Small intestine (tissue), 7 donors: ENCODE measurements at regions not wholly inside any gene's neighbourhood (a gene's known extent, or its start where the extent isn't known, plus 50 kb on each side); places are given as distances from the start of the nearest gene placed in this dataset.

Experiments
- DNase-seq, 2 donors: peaks; one replicate each; pipeline versions ENCODE4 v3.0.0 to v3.0.0-alpha.2; 2013
- FAIRE-seq: peaks from 2 replicates; lab custom pipeline; 2012; peaks lifted over from hg19 to GRCh38; lab: Jason Lieb, UNC
- H3K27ac ChIP-seq, 3 donors: one replicate each; pipeline ENCODE4 v1.5.1; 2013; ENCODE audit warnings: low read length in 2 of 3, mild to moderate bottlenecking in 2 of 3, control low read depth in 1 of 3, inconsistent platforms in 1 of 3, low read depth in 1 of 3, moderate library complexity in 1 of 3
- H3K27me3 ChIP-seq, 3 donors: one replicate each; pipeline ENCODE4 v1.6.1; 2013; ENCODE audit warnings: low read length in 3 of 3, inconsistent platforms in 1 of 3; ENCODE audit not compliant: control insufficient read depth in 3 of 3, insufficient read depth in 3 of 3
- H3K36me3 ChIP-seq, 3 donors: one replicate each; pipeline ENCODE4 v1.6.1; 2013; ENCODE audit warnings: low read length in 3 of 3, inconsistent platforms in 1 of 3, low read depth in 1 of 3, mild to moderate bottlenecking in 1 of 3, moderate library complexity in 1 of 3; ENCODE audit not compliant: control insufficient read depth in 3 of 3, insufficient read depth in 2 of 3
- H3K4me1 ChIP-seq, 3 donors: one replicate each; pipeline ENCODE4 v1.6.1; 2013; ENCODE audit warnings: low read length in 2 of 3, inconsistent platforms in 1 of 3, low read depth in 1 of 3, mild to moderate bottlenecking in 1 of 3, moderate library complexity in 1 of 3; ENCODE audit not compliant: control insufficient read depth in 3 of 3, insufficient read depth in 2 of 3
- H3K4me3 ChIP-seq, 3 donors: one replicate each; pipeline ENCODE4 v1.5.1; 2013; ENCODE audit warnings: low read length in 3 of 3, control low read depth in 1 of 3, inconsistent platforms in 1 of 3, low read depth in 1 of 3, mild to moderate bottlenecking in 1 of 3, moderate library complexity in 1 of 3
- H3K9me3 ChIP-seq, 2 donors: one replicate each; pipeline ENCODE4 v1.6.1; 2013; ENCODE audit warnings: low read depth in 1 of 2, low read length in 1 of 2; ENCODE audit not compliant: control insufficient read depth in 2 of 2, insufficient read depth in 1 of 2
- WGBS, 3 donors: extraction: QIAGEN DNeasy Blood & Tissue Kit; methylation state at CpG; one replicate each; pipeline ENCODE4 v1.1.7; 2013; 5-methylcytosine and 5-hydroxymethylcytosine counted together
- donor health status: healthy with polysubstance abuse.
- donor health status: control.
- donor health status: control.
- donor health status: Bipolar disorder and iron deficiency.
- donor health status: healthy.

GRCh38 chr18:10217211-10217610 lies 237.2 kb upstream of the APCDD1 start:
- no peak for DNase-seq
- peaks cover 2% of the 10 kb centered on the region in 2 donors for H3K9me3 ChIP-seq
- H3K36me3 ChIP-seq, result no peaks in the 10 kb centered on the region
- no peaks in the 10 kb centered on the region for H3K4me1 ChIP-seq
- WGBS, 3 donors, result 72 to 74% (median 73%) methylated on average over 2 of the region's 2 CpGs
- no peak overlapping the region for H3K27ac ChIP-seq
- FAIRE-seq, result no peak
- no peak overlapping the region for H3K4me3 ChIP-seq
- no peaks in the 10 kb centered on the region for H3K27me3 ChIP-seq

DNA sequence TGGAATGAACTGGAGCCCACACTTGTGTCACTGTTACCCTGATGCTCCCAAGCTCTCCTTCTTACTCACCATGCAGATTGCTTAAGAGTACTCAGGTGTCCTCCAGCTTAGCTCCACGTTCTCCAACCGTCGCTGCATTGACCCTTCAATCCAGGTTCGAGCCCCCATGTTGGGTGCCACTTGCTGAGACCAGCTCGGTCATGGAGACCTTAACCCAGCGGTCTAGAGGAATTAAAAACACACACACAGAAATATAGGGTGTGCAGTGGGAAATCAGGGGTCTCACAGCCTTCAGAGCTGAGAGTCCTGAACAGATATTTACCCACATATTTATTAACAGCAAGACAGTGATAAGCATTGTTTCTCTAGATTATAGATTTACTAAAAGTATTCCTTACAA lies 229.1 kb upstream of the APCDD1 start:
- Histone ChIP-seq H3K36me3 (no peaks in the 10 kb centered on the region), H3K27ac (no peak overlapping the region), H3K9me3 (peaks cover 0 to 18% of the 10 kb centered on the region in 2 donors), H3K4me1 (no peaks in the 10 kb centered on the region), H3K27me3 (no peaks in the 10 kb centered on the region), H3K4me3 (no peak overlapping the region)
- WGBS, 3 donors, result 93 to 95% (median 94%) methylated on average over 6 of the region's 6 CpGs
- FAIRE-seq (no peak), DNase-seq (no peak)

GRCh38 chr18:10226971-10227370 lies 227.5 kb upstream of the APCDD1 start:
- Histone ChIP-seq H3K9me3 (peaks cover 0 to 18% of the 10 kb centered on the region in 2 donors), H3K4me3 (no peak overlapping the region), H3K27me3 (no peaks in the 10 kb centered on the region), H3K4me1 (no peaks in the 10 kb centered on the region), H3K27ac (no peak overlapping the region), H3K36me3 (no peaks in the 10 kb centered on the region)
- 77 to 93% (median 88%) methylated on average over 2 of the region's 2 CpGs for WGBS, 3 donors
- DNase-seq (no peak), FAIRE-seq (no peak)

DNA sequence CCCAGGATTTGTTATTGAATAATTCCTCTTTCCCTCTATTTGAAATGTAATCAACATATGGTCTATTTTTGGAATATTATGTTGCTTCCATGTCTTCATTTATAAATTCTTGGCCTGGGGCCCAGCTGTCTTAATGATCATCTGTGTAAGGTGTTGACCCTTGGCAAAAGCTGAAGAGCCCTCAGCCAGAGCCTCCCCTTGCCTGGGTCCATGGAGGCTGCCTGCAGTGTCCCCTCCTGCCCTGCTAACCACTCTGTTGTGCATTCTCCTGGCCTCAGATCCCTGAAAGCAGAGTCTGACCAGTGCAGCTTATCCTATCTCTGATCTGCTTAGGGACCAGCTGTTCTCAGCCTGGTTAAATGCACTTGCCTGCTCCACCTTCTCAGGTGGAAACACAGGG lies 226.1 kb upstream of the APCDD1 start:
- DNase-seq, result no peak
- no peak overlapping the region for H3K4me3 ChIP-seq
- H3K9me3 ChIP-seq, result peaks cover 0 to 18% of the 10 kb centered on the region in 2 donors
- H3K4me1 ChIP-seq, result no peaks in the 10 kb centered on the region
- H3K27ac ChIP-seq, result no peak overlapping the region
- no peaks in the 10 kb centered on the region for H3K36me3 ChIP-seq
- H3K27me3 ChIP-seq, result no peaks in the 10 kb centered on the region
- FAIRE-seq, result no peak

GRCh38 chr18:10229458-10229857 lies 225.0 kb upstream of the APCDD1 start:
- H3K36me3 ChIP-seq, result no peaks in the 10 kb centered on the region
- WGBS, 3 donors, result 47 to 76% (median 53%) methylated on average over 3 of the region's 3 CpGs
- FAIRE-seq (no peak), DNase-seq (no peak)
- peaks cover 0 to under 1% (median 0%) of the 10 kb centered on the region in 3 donors for H3K4me1 ChIP-seq
- H3K9me3 ChIP-seq, result peaks cover 0 to 18% of the 10 kb centered on the region in 2 donors
- no peaks in the 10 kb centered on the region for H3K27me3 ChIP-seq
- no peak overlapping the region for H3K27ac ChIP-seq
- H3K4me3 ChIP-seq, result no peak overlapping the region

DNA sequence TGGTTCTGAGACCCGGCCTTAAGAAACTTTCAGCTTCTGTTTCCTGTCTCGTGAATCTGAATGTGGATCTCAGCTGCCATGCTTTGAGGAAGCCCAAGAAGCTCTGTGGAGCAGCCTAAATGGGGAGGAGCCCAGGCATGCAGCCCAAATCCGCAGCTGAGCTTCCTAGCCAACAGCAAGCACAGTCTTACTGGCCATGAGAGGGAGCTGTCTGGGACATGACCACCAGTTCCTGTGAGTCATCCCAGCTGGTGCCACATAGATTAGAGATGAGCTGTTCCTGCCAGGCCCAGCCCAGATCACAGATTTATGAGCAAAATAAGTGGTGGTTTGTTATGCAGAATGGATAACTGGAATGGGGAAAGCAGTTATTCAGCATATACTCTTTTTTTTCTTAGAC lies 224.4 kb upstream of the APCDD1 start:
- FAIRE-seq (no peak), DNase-seq (no peak)
- H3K27me3 ChIP-seq, result no peaks in the 10 kb centered on the region
- peaks cover 0 to 2% (median 0%) of the 10 kb centered on the region in 3 donors for H3K4me1 ChIP-seq
- H3K27ac ChIP-seq, result no peak overlapping the region
- 85 to 90% (median 88%) methylated on average over 3 of the region's 3 CpGs for WGBS, 3 donors
- no peaks in the 10 kb centered on the region for H3K36me3 ChIP-seq
- no peak overlapping the region for H3K4me3 ChIP-seq
- peaks cover 0 to 18% of the 10 kb centered on the region in 2 donors for H3K9me3 ChIP-seq

GRCh38 chr18:10231220-10231619 lies 223.2 kb upstream of the APCDD1 start:
- 71 to 94% (median 83%) methylated on average over 3 of the region's 3 CpGs for WGBS, 3 donors
- no peaks in the 10 kb centered on the region for H3K27me3 ChIP-seq
- no peak overlapping the region for H3K4me3 ChIP-seq
- no peak for DNase-seq
- no peaks in the 10 kb centered on the region for H3K36me3 ChIP-seq
- H3K27ac ChIP-seq, result no peak overlapping the region
- peaks cover 0 to 2% (median 0%) of the 10 kb centered on the region in 3 donors for H3K4me1 ChIP-seq
- FAIRE-seq, result no peak
- H3K9me3 ChIP-seq, result peaks cover 0 to 10% of the 10 kb centered on the region in 2 donors

GRCh38 chr18:10232062-10232461 lies 222.4 kb upstream of the APCDD1 start:
- H3K36me3 ChIP-seq, result no peaks in the 10 kb centered on the region
- FAIRE-seq (no peak), DNase-seq (no peak)
- H3K4me1 ChIP-seq, result peaks cover 0 to 2% (median 0%) of the 10 kb centered on the region in 3 donors
- 84 to 91% (median 85%) methylated on average over 2 of the region's 2 CpGs for WGBS, 3 donors
- no peaks in the 10 kb centered on the region for H3K27me3 ChIP-seq
- peaks cover 0 to 10% of the 10 kb centered on the region in 2 donors for H3K9me3 ChIP-seq
- no peak overlapping the region for H3K4me3 ChIP-seq
- no peak overlapping the region for H3K27ac ChIP-seq
